GM23248 (cell line): ENCODE measurements at regions not wholly inside any gene's neighbourhood (a gene's known extent, or its start where the extent isn't known, plus 50 kb on each side); places are given as distances from the start of the nearest gene placed in this dataset.

ENCODE experiments used
- DNase-seq: peaks from one replicate; pipeline ENCODE4 v3.0.0-alpha.2; 2015
- H2AFZ ChIP-seq: fragments of 200-600 bp; sonication (generic); 2 replicates; pipeline ENCODE4 v1.6.1; 2016; ENCODE audit warnings: antibody characterized with exemption
- H3F3A ChIP-seq: fragments of 200-600 bp; sonication (generic); 2 replicates; pipeline ENCODE4 v1.6.1; 2016; ENCODE audit warnings: mild to moderate bottlenecking, antibody characterized with exemption, mixed run types; ENCODE audit not compliant: insufficient read depth
- H3K27ac ChIP-seq: fragments of 200-600 bp; sonication (generic); 2 replicates; pipeline ENCODE4 v1.5.1; 2016; ENCODE audit warnings: mild to moderate bottlenecking
- H3K27me3 ChIP-seq: fragments of 200-600 bp; sonication (generic); replicated peaks from 2 replicates; pipeline ENCODE4 v1.6.1; 2016; ENCODE audit warnings: mild to moderate bottlenecking; ENCODE audit not compliant: insufficient read depth
- H3K36me3 ChIP-seq: fragments of 200-600 bp; sonication (generic); 2 replicates; pipeline ENCODE4 v1.6.1; 2016; ENCODE audit warnings: low read depth, mild to moderate bottlenecking
- H3K4me1 ChIP-seq: fragments of 200-600 bp; sonication (generic); 2 replicates; pipeline ENCODE4 v1.6.1; 2016; ENCODE audit warnings: mild to moderate bottlenecking; ENCODE audit not compliant: insufficient read depth
- H3K4me2 ChIP-seq: fragments of 200-600 bp; sonication (generic); one replicate; pipeline ENCODE4 v1.6.1; 2016; ENCODE audit warnings: mild to moderate bottlenecking; ENCODE audit not compliant: unreplicated experiment
- H3K4me3 ChIP-seq: fragments of 200-600 bp; sonication (generic); 2 replicates; pipeline ENCODE4 v1.5.1; 2016; ENCODE audit warnings: mild to moderate bottlenecking
- H3K79me2 ChIP-seq: fragments of 200-600 bp; sonication (generic); 2 replicates; pipeline ENCODE4 v1.6.1; 2016; ENCODE audit warnings: mild to moderate bottlenecking; ENCODE audit not compliant: insufficient read depth
- H3K9ac ChIP-seq: fragments of 200-600 bp; sonication (generic); 2 replicates; pipeline ENCODE4 v1.6.1; 2016; ENCODE audit warnings: mild to moderate bottlenecking
- H3K9me2 ChIP-seq: fragments of 200-600 bp; sonication (generic); 2 replicates; pipeline ENCODE4 v1.6.1; 2016; ENCODE audit warnings: mixed run types, mild to moderate bottlenecking, moderate library complexity; ENCODE audit not compliant: insufficient read depth
- H3K9me3 ChIP-seq: fragments of 200-600 bp; sonication (generic); one replicate; pipeline ENCODE4 v1.6.1; 2017; ENCODE audit warnings: low read depth
- H4K20me1 ChIP-seq: fragments of 200-600 bp; sonication (generic); 2 replicates; pipeline ENCODE4 v1.6.0; 2016; ENCODE audit not compliant: insufficient read depth
- EZH2 ChIP-seq: fragments of 200-600 bp; sonication (generic); IDR thresholded peaks from 2 replicates; pipeline ENCODE4 v1.6.1; 2018; ENCODE audit warnings: antibody characterized with exemption, mild to moderate bottlenecking; ENCODE audit not compliant: insufficient read depth, poor library complexity, severe bottlenecking
- EZH2phosphoT487 ChIP-seq: fragments of 200-600 bp; sonication (generic); IDR thresholded peaks from 2 replicates; pipeline ENCODE4 v1.6.1; 2018; ENCODE audit warnings: antibody characterized with exemption, moderate library complexity, mild to moderate bottlenecking, low read depth; ENCODE audit not compliant: insufficient read depth
- WGBS, 2 experiments: methylation state at CpG; one replicate each; pipeline ENCODE4 v1.1.6; 2015 to 2017; ENCODE audit warnings: low lambda C conversion rate in 2 of 2, low coverage in 1 of 2; ENCODE audit errors: missing lambda C conversion rate in 2 of 2; 5-methylcytosine and 5-hydroxymethylcytosine counted together
- in situ Hi-C: fragments of 300-500 bp; cut with MboI; formaldehyde crosslinking; loops from 2 replicates; pipeline ENCODE4 v1.15.0; 2020

GRCh38 chr9:80385246-80385645 lies 813.5 kb downstream of the TLE4 start:
- no peaks in the 10 kb centered on the region for H3F3A ChIP-seq
- no peak for DNase-seq
- no peak for TF ChIP-seq EZH2
- TF ChIP-seq EZH2phosphoT487: no peak
- WGBS, 2 experiments: 6 to 11% methylated on average over 3 of the region's 3 CpGs
- no peak overlapping the region for H3K9ac ChIP-seq
- H3K36me3 ChIP-seq: no peaks in the 10 kb centered on the region
- in situ Hi-C loops: no loop called here
- H3K4me2 ChIP-seq: no peak overlapping the region
- no peak overlapping the region for H3K4me3 ChIP-seq
- no peaks in the 10 kb centered on the region for H3K9me3 ChIP-seq
- no peak overlapping the region for H3K27ac ChIP-seq
- no peaks in the 10 kb centered on the region for H4K20me1 ChIP-seq
- no peaks in the 10 kb centered on the region for H3K27me3 ChIP-seq
- no peaks in the 10 kb centered on the region for H3K9me2 ChIP-seq
- no peak overlapping the region for H2AFZ ChIP-seq
- no peaks in the 10 kb centered on the region for H3K79me2 ChIP-seq
- no peaks in the 10 kb centered on the region for H3K4me1 ChIP-seq

DNA sequence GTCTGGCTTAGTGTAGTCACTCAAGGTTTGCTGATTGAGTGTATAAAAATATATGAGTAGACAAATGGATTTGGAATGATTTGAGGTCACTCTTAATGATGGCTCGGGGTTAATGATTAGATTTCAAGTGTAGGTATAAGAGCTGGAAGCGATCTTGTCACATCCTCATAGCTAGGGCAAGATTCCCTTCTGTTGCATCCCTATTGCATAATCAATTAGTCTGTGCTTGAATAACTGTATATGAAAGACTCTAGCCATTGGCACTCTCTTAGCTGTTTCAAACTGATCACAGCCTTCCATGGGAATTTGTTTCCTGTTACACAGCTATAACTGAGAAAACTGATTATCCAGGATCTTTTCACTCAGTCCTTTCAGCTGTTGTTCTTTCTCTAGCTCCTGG lies 811.6 kb downstream of the TLE4 start:
- WGBS, 2 experiments: 18 to 35% methylated on average over 2 of the region's 2 CpGs
- H2AFZ ChIP-seq: no peak overlapping the region
- H3F3A ChIP-seq: no peaks in the 10 kb centered on the region
- no peaks in the 10 kb centered on the region for H3K9me3 ChIP-seq
- no peaks in the 10 kb centered on the region for H3K9me2 ChIP-seq
- no peak for DNase-seq
- H4K20me1 ChIP-seq: no peaks in the 10 kb centered on the region
- TF ChIP-seq EZH2: no peak
- no peak overlapping the region for H3K4me3 ChIP-seq
- in situ Hi-C loops: no loop called here
- no peaks in the 10 kb centered on the region for H3K36me3 ChIP-seq
- H3K9ac ChIP-seq: no peak overlapping the region
- no peaks in the 10 kb centered on the region for H3K79me2 ChIP-seq
- no peak overlapping the region for H3K27ac ChIP-seq
- no peaks in the 10 kb centered on the region for H3K27me3 ChIP-seq
- H3K4me1 ChIP-seq: no peaks in the 10 kb centered on the region
- H3K4me2 ChIP-seq: no peak overlapping the region

DNA sequence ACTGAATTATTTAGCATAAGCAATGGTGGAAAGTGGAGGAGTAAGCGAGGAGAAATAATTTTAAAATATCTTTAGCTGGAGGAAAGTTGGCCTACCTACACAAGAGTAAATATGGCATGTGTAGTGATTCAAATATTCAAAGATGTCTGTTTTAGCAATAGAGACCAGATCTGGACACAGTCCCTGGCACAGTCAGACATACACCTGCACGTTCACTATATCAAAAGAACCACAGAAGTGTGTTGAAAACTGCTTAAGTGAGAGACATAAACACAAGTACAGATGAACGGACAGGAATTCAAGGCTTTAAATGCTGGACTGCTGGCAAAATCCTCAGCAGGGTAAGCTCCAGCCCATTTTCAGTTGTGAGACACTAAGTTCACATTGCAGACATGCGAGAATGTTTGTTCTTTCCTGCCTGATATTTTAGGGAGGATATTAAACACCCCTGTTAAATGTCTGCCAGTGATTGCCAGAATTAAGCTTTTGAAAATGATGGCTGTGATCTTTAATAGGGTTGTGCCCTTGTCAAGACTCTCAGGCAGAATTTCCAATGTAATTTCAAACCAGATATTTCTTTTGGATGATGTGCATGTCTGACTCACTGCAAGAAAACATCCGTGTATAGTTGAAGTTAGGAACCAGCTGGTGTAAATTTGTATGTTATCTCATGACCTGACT lies 810.6 kb downstream of the TLE4 start:
- no peaks in the 10 kb centered on the region for H3K9me2 ChIP-seq
- H3K9ac ChIP-seq: no peak overlapping the region
- H3K36me3 ChIP-seq: no peaks in the 10 kb centered on the region
- H3K4me1 ChIP-seq: no peaks in the 10 kb centered on the region
- H3F3A ChIP-seq: no peaks in the 10 kb centered on the region
- in situ Hi-C loops: no loop called here
- H3K4me2 ChIP-seq: no peak overlapping the region
- no peak overlapping the region for H2AFZ ChIP-seq
- H3K27ac ChIP-seq: no peak overlapping the region
- H3K9me3 ChIP-seq: no peaks in the 10 kb centered on the region
- no peaks in the 10 kb centered on the region for H3K79me2 ChIP-seq
- DNase-seq: no peak
- no peak overlapping the region for H3K4me3 ChIP-seq
- WGBS, 2 experiments: 9 to 12% methylated on average over 5 of the region's 5 CpGs
- H3K27me3 ChIP-seq: no peaks in the 10 kb centered on the region
- no peak for TF ChIP-seq EZH2phosphoT487
- no peak for TF ChIP-seq EZH2
- H4K20me1 ChIP-seq: no peaks in the 10 kb centered on the region

GRCh38 chr9:80380301-80380700 lies 808.5 kb downstream of the TLE4 start:
- H3K36me3 ChIP-seq: no peaks in the 10 kb centered on the region
- H3K9me2 ChIP-seq: no peaks in the 10 kb centered on the region
- H3K27me3 ChIP-seq: no peaks in the 10 kb centered on the region
- H3K9me3 ChIP-seq: no peaks in the 10 kb centered on the region
- in situ Hi-C loops: no loop called here
- H2AFZ ChIP-seq: no peak overlapping the region
- no peaks in the 10 kb centered on the region for H3K79me2 ChIP-seq
- no peak overlapping the region for H3K4me3 ChIP-seq
- H3K4me1 ChIP-seq: no peaks in the 10 kb centered on the region
- no peak overlapping the region for H3K9ac ChIP-seq
- H4K20me1 ChIP-seq: no peaks in the 10 kb centered on the region
- TF ChIP-seq EZH2phosphoT487: no peak
- TF ChIP-seq EZH2: no peak
- no peaks in the 10 kb centered on the region for H3F3A ChIP-seq
- WGBS, 2 experiments: 27 to 36% methylated on average over 4 of the region's 4 CpGs
- H3K27ac ChIP-seq: no peak overlapping the region
- no peak for DNase-seq
- H3K4me2 ChIP-seq: no peak overlapping the region
